HFFc6 (cell line): ENCODE measurements at regions not wholly inside any gene's neighbourhood (a gene's known extent, or its start where the extent isn't known, plus 50 kb on each side); places are given as distances from the start of the nearest gene placed in this dataset.

ENCODE experiments used
- DNase-seq: peaks from one replicate; pipeline ENCODE4 v3.0.0-alpha.2; 2018
- H3K27ac Mint-ChIP-seq: 2 replicates; pipeline ENCODE4 v1.8.0; 2020; ENCODE audit warnings: mild to moderate bottlenecking, mixed read lengths
- H3K27me3 Mint-ChIP-seq: 2 replicates; pipeline ENCODE4 v1.8.0; 2021; ENCODE audit warnings: mild to moderate bottlenecking, moderate library complexity, mixed read lengths; ENCODE audit not compliant: insufficient read depth
- H3K36me3 Mint-ChIP-seq: 2 replicates; pipeline ENCODE4 v1.8.0; 2021; ENCODE audit warnings: low read depth, mixed read lengths
- H3K4me1 Mint-ChIP-seq: 2 replicates; pipeline ENCODE4 v1.8.0; 2020; ENCODE audit warnings: low read depth, mixed read lengths
- H3K4me3 Mint-ChIP-seq: 2 replicates; pipeline ENCODE4 v1.8.0; 2020; ENCODE audit warnings: mild to moderate bottlenecking, moderate library complexity, mixed read lengths
- H3K9me3 Mint-ChIP-seq: 2 replicates; pipeline ENCODE4 v1.8.0; 2020; ENCODE audit warnings: mild to moderate bottlenecking, mixed read lengths
- TF ChIP-seq, protein P1 (sequence below): fragments of 200-600 bp; sonication (generic); IDR thresholded peaks from 2 replicates; pipeline ENCODE4 v1.5.0; 2021; ENCODE audit warnings: antibody characterized with exemption, mild to moderate bottlenecking

DNA sequence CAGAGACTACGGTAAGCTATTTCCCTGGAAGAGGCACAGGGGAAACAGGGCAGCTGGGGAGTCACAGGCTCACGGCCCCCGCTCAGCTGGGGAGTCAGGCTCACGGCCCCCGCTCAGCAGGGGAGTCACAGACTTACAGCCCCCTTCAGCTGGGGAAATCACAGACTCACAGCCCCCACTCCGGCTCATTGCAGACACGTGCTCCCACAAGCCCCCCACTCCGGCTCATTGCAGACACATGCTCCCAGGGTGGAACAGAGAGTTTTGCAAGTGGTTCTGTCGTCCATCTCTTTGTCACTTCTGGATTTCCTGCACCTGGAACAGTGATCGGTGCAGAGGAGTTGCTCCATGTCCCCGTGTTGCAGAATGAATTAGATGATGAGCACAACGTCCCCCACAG is 405.5 kb downstream of the CDH26 start:
- Mint-ChIP-seq H3K4me3 (no peak overlapping the region), H3K4me1 (no peaks in the 10 kb centered on the region; the same call in 1 of the 2 replicates), H3K36me3 (no peaks in the 10 kb centered on the region), H3K27ac (no peak overlapping the region), H3K9me3 (no peaks in the 10 kb centered on the region; the same call in 1 of the 2 replicates), H3K27me3 (peaks cover 6% of the 10 kb centered on the region)
- no peak for DNase-seq
- TF ChIP-seq, protein P1, sequence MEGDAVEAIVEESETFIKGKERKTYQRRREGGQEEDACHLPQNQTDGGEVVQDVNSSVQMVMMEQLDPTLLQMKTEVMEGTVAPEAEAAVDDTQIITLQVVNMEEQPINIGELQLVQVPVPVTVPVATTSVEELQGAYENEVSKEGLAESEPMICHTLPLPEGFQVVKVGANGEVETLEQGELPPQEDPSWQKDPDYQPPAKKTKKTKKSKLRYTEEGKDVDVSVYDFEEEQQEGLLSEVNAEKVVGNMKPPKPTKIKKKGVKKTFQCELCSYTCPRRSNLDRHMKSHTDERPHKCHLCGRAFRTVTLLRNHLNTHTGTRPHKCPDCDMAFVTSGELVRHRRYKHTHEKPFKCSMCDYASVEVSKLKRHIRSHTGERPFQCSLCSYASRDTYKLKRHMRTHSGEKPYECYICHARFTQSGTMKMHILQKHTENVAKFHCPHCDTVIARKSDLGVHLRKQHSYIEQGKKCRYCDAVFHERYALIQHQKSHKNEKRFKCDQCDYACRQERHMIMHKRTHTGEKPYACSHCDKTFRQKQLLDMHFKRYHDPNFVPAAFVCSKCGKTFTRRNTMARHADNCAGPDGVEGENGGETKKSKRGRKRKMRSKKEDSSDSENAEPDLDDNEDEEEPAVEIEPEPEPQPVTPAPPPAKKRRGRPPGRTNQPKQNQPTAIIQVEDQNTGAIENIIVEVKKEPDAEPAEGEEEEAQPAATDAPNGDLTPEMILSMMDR, result no peak

DNA sequence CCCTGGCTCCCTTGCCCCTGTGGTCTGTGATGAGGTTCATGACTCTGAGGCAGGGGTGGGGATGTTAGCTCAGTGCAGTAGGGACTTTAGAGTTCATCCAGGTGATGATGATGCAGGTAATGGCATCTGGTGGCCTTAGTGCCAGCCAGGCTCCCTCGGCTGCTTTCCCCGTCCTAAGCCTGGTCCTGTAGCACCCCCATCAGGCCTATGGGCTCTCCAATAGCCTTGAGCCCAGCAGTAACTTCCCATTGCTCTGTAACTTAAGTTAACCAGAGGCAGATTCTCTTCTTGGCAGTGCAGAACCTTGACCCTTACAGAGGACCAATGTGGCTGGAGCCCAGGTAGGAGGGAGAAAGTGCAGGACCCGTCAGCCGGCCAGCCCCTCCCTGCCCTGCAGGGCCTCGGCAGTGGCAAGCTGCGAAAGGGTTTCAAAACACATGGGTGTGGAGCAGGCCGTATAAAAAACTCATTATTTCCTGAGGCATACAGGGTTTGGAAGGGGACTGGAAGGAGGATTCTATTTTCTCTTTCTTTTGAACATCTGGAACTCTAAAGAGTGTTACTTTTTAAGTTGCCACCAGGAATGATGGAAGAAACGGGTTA is 406.9 kb downstream of the CDH26 start:
- Mint-ChIP-seq H3K27ac (no peak overlapping the region), H3K36me3 (no peaks in the 10 kb centered on the region), H3K4me3 (no peak overlapping the region), H3K27me3 (peaks cover 6% of the 10 kb centered on the region), H3K9me3 (peaks cover 5% of the 10 kb centered on the region; the same call in 1 of the 2 replicates), H3K4me1 (no peaks in the 10 kb centered on the region; the same call in 1 of the 2 replicates)
- TF ChIP-seq, protein P1, result 0 out of 2 replicates have a peak, but pooled peaks have one; percentile 23
- DNase-seq, result no peak

DNA sequence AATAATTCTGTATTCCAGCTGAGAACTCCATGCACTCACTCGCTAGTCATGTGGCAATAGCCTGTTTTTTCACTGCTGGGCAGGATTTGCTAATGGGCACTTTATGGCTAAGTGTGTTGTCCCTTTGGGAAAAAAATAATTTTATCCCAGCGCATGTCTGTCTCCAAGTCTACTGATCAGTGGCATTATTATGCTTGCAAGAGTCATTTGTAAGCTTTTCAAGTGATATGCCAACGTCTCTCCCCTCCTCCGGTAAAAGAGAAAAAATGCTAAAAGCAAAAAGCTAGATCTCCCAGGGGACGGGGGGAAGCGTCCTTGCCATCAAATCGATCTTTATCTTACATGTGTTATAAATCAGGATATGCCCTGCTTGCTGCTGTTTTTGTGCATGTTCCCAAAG is 407.7 kb downstream of the CDH26 start:
- Mint-ChIP-seq H3K27me3 (peaks cover 6% of the 10 kb centered on the region), H3K4me1 (no peaks in the 10 kb centered on the region; the same call in 1 of the 2 replicates), H3K36me3 (no peaks in the 10 kb centered on the region), H3K4me3 (no peak overlapping the region), H3K27ac (no peak overlapping the region), H3K9me3 (peaks cover 5% of the 10 kb centered on the region; the same call in 1 of the 2 replicates)
- TF ChIP-seq, protein P1, result no peak
- no peak for DNase-seq

DNA sequence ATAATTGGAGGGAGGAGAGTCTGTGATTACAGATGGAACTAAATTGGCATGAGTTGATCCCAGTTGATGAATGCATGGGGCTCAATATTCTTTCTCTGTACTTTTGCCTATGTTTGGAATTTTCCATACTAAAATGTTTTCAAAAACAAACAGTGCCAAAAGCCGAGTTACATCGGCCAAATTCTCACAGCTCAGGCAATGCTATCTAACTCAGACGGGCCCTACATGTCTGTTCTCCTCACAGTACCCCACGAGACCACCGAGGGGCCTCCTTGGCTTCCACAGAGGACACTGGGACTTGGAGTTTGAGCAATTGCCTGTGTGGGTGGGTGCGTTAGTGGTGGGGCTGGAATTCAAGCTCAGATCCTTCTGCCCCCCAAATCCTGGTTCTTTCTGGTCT is 413.2 kb downstream of the CDH26 start:
- TF ChIP-seq, protein P1, result no peak
- Mint-ChIP-seq H3K27ac (no peak overlapping the region), H3K36me3 (no peaks in the 10 kb centered on the region), H3K4me3 (no peak overlapping the region), H3K27me3 (peaks cover 4% of the 10 kb centered on the region), H3K4me1 (no peaks in the 10 kb centered on the region), H3K9me3 (peaks cover 9% of the 10 kb centered on the region; the same call in 1 of the 2 replicates)
- no peak for DNase-seq

DNA sequence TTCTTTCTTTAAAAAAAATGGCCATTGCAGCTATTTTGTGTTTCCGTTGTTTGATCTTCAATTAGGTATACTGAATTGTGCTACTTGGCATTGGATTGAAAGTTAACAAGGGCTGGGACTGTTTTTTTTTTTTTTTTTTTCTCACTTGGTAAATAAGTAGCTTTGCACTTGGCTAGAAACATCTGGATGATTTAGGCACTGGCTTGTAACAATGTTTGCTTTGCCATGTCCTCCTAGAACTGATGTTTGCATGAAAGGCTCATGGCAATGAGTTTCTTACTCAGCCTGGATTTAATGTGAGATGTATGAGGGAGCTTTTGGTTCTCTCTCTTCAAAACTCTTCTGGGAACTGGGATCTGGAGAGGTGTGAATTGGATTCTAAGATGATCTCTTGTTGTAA is 414.1 kb downstream of the CDH26 start:
- H3K36me3 Mint-ChIP-seq, result no peaks in the 10 kb centered on the region
- TF ChIP-seq, protein P1, result no peak
- peaks cover 14% of the 10 kb centered on the region; the same call in 1 of the 2 replicates for H3K9me3 Mint-ChIP-seq
- no peak overlapping the region for H3K4me3 Mint-ChIP-seq
- DNase-seq, result no peak
- H3K4me1 Mint-ChIP-seq, result no peaks in the 10 kb centered on the region
- H3K27ac Mint-ChIP-seq, result no peak overlapping the region
- peaks cover 4% of the 10 kb centered on the region for H3K27me3 Mint-ChIP-seq
